ENCODE measurements at regions not wholly inside any gene's neighbourhood (a gene's known extent, or its start where the extent isn't known, plus 50 kb on each side); places are given as distances from the start of the nearest gene placed in this dataset.

DNA sequence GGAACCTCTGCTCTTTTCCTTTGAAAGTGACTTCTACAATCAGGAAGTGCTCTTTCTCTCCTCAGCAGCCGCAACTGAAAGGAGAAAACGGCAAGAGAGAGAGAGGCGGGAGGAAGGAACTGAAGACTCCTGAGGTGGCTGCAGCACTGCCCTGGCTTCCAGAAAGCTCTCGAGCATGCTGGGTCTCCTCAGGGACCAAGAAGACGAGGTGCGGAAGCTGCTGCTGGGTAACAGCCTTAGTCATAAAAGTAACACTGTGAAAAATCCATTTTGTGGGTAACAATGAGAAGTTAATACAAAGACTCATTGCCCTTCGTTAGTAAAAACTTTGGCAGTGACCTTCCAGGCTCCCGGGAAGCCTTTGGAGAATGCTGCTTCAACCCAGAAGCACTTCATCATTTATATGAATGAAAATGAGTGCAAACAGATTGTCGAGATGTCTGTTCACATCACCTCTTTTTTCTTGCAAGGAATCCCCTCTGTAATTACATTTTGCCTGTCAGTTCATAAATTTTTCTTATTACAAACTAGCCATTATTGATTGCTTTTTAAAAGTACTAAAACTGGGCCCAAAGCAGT is 473.4 kb downstream of the SOX6 start:
- DNase-seq (ENCODE audit: low read depth) = no peak

DNA sequence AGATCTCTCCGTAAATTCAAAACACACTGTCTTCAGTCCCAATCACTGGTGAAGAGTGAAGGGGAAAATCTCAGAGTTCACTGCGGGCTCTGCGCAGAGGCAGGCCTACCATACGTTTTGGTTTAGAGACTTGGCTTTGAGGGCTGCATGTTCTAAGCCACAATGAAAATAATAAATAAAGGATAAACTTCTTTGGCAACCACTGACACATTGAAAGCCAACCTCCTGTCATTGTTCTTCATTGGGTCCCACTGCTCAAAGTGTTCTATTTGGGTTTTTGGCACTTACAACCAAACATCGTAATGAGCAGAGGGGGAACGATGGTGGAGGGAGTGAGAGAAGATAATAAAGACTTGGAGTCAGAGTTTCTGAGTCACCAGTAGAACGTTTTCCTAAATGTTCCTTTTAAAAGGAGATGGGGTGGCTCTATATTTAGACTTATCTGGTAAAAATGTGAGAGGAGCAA is 472.9 kb downstream of the SOX6 start:
- no peak for DNase-seq (ENCODE audit: low read depth)

- DNase-seq (ENCODE audit: low read depth) = no peak
Measured at GRCh38 chr11:15884141-15884540, 472.2 kb downstream of the SOX6 start.

GRCh38 chr11:15884777-15885540 is 471.4 kb downstream of the SOX6 start:
- DNase-seq (ENCODE audit: low read depth) = no peak

DNA sequence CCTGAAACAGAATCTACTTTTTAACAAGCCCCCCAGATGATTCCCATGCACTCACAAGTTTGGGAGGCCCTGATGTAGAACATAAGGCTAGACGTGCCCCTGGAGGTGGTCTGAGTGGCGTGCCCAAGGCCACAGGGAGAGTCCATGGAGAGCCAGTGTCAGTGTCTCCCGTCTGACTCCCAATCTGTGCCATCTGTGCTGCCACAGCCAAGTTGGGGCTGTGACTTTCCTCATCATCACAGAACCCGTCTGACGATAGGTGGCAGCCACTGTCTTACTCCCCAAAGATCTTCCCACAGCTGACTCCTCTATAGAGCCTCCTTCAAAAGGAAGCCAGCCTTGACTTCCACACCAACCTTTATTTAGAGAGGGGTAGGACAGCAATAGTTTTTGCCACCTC is 470.5 kb downstream of the SOX6 start:
- no peak for DNase-seq (ENCODE audit: low read depth)

DNA sequence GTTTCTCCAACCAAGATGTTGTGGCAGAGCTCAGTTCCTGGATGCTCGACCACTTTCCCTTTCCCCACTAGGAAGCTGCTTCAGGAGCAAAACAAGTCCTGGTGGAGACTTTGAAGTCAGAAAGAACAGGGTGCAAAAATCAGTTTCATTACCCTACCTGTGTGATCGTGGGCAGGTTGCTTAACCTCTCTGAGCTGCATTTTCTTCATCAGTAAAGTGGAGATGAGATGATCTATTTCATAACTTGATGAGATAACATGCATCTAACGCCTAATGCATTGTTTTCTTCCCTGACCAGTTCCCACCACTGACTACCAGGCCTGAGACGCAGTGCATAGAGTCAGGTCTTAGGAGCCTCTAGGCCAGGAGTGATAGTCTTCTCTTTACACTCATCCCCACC is 470.0 kb downstream of the SOX6 start:
- no peak for DNase-seq (ENCODE audit: low read depth)

DNA sequence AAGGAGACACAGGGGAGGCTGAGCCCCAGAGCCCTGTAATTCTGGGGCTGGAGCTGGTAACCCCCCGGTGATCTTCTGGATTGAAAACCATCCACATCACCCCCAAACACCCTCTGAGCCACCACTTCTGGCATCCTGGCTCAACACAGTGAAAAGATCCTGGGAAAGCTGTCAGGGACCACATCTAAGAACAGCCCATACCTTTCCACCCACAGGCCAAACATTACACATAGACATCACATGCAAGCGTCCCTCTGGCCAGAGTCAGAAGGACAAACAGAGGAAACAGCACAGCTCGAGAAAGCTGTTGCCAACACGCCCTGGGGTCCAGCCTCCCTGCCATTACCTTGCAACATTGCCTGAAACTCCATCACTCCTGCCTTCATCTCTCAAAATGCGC is 469.5 kb downstream of the SOX6 start:
- no peak for DNase-seq (ENCODE audit: low read depth)

DNA sequence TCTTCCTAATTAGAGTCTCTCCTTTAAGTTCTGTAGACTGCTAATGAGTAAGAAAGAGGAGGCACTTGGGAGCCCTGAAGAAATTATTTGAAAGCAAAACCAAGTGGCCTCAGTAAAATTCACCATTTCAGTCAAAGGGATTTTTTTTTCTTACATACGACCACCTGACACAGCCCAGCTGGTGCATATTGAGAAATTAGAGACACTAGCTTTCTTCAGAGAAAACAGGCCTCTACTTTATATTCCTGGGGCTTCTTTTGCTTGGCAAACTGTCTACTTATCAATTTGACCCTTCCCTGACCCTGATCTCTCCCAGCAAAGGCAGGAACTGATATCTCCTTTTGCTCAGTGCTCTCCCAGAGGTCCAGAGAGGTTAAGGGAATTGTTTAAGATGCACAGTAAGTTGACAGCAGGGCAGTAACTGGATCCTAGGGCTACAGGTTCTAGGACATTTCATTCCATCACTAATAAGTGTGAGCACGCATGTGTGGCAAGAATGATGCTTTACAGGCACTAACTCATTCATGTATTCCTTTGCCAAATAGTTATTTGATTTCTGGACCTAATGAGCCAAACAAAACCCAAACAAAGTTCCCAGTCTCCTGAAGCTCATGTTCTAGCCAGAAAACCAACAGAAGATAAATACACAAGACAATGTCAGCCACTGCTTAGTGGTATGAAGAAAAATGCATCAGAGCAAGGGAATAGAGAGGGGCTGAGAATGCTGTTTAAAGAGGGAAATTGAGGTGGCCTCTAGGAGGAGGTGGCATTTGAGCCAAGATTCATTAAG is 467.6 kb downstream of the SOX6 start:
- DNase-seq (ENCODE audit: low read depth) = no peak

DNA sequence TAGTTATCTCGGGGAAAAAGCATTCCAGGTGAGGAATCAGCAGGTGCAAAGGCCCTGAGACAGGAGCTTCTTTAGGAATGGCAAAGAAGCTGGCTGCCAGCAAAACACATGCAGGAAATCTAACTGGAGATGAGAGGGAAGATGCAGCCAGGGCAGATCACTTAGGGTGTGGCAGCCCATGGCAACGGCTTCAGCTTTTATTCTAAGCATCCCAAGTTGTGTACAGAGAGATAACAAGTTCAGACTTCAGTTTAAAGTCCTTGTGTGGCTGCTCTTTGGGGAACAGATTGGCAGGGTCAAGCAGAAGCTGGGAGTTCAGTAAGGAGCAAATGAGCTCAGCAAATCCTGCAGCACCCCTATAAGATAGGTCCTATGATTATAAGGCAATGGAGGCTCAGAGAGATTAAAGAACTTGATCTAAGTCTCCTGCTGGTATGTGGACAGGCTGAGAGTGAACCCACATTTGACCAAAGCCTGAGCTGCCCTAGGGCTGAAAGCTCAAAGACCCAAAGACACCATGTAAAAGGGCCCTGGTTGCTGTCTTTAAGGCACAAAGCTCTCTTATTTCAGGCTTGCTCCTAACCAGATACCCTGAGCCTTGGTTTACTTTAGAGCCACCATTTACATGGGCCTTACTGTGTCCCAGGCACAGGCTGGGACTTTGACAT is 466.8 kb downstream of the SOX6 start:
- no peak for DNase-seq (ENCODE audit: low read depth)

- DNase-seq (ENCODE audit: low read depth) = no peak
Measured at GRCh38 chr11:15890031-15890713, 466.2 kb downstream of the SOX6 start.

- DNase-seq (ENCODE audit: low read depth) = peak; percentile 35
Measured at GRCh38 chr11:15893080-15893492, 463.3 kb downstream of the SOX6 start.

DNA sequence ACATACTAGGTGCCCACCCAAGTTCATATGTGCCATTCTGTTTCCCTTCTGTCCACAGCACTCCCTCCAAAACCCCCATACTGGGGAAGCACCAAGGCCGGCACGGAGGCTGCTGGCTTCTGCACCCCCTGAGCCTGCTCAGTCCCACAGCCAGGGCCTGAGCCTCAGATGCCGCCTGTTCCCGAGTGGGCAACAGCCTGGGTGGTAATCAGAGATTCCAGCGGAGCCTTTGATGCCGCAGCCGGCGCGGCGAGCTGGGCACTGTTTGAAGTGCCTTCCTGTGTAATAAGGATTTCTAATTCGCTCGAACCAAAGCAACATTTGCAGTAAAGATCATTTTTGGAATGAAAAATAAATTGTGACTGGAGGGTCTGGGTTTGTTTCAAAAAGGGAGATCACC is 460.3 kb downstream of the SOX6 start:
- DNase-seq (ENCODE audit: low read depth) = no peak

- no peak for DNase-seq (ENCODE audit: low read depth)
Measured at GRCh38 chr11:15896530-15896929, 459.8 kb downstream of the SOX6 start.

DNA sequence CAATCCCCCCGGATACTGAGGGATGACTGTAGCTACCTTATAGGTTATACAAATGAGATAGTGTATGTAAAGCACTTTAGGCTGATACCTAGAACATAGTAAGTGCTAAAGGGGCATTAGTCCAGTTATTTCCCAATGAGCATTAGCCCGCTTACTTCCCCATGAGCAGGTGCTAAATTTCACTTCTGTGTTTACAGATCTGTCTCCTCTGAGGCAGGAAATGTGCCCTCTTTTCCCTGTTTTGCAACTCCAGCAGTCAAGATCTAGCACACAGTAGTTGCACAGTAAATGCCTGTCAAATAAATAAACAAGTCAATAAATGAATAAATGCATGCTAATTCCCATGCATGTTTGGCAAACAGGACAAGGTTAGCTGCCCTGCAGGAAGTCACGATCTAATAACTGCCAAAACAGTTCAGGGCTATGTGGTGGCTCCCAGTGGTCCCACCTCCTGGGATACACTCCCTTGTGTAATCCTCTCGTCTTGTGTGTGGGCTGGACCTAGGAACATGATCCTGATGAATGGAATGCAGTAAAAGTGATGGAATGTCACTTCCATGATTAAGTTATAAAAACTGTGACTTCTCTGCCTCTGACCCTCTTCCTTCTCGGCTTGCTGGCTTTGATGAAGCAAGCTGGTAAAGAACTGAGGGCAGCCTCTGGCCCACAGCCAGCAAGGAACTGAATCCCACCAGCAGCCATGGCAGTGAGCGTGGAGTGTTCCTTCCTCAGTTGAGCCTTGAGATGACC is 459.0 kb downstream of the SOX6 start:
- peak; percentile 3 for DNase-seq (ENCODE audit: low read depth)

- DNase-seq (ENCODE audit: low read depth) = no peak
Measured at GRCh38 chr11:15901054-15901453, 455.3 kb downstream of the SOX6 start.

- no peak for DNase-seq (ENCODE audit: low read depth)
Measured at GRCh38 chr11:15901790-15902189, 454.6 kb downstream of the SOX6 start.

DNA sequence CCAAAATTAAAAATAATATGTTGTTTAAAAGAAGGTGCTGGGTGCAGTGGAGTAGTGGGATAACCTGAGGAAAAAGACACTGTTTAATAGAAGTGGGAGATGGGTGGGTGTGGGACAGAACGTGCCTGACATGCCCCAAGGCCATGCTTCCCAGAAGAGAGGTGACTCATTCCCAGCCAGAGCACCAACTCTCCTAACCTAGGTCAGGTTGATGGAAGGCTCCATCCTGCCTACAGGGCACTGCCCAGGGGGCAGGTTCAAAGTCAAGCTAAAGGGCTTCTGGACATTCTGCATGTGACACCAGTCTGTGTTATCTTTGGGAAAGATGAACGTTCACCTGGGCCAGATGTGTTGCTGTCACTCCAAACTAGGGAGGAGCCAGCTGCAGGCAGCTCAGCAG is 453.1 kb downstream of the SOX6 start:
- no peak for DNase-seq (ENCODE audit: low read depth)

DNA sequence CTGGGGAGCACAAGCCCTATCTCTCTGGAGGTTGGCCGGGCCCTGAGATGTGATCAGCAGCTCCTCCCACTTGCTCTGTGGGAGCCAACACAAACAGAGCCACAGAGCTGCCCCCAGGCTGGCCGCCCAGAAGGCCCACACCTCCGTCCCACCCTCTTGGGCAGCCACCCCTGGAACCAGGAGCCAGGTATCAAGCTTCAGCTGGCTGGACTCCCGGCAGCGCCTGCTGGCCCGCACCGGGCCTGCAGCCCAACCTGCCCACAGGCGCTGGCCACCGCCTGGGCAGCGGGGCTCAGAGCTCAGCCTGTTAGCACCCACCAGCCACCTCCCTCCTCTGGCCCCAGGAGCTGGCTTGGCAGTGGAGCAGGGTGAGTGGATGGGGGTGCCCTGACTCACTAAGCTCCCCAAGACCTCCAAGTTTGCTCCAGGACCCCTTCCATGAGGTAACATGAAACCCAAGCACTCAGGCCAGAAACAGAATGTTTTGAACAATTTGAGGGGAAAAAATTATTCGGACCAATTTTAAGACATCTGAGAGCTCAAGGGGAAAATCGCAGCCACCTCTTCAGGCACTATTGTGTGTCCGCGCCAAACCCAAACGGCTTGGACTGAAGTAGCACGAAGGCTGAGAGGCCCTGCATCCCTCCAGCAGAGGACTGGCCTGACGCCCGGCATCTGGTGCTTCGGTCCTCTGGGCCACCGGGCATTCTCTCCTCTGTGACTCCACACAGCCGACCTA is 450.8 kb downstream of the SOX6 start:
- DNase-seq (ENCODE audit: low read depth) = no peak

GRCh38 chr11:15906481-15907035 is 449.8 kb downstream of the SOX6 start:
- DNase-seq (ENCODE audit: low read depth) = no peak

GRCh38 chr11:15907806-15908205 is 448.5 kb downstream of the SOX6 start:
- DNase-seq (ENCODE audit: low read depth) = no peak
